ENCODE measurements at regions not wholly inside any gene's neighbourhood (a gene's known extent, or its start where the extent isn't known, plus 50 kb on each side); places are given as distances from the start of the nearest gene placed in this dataset.

DNA sequence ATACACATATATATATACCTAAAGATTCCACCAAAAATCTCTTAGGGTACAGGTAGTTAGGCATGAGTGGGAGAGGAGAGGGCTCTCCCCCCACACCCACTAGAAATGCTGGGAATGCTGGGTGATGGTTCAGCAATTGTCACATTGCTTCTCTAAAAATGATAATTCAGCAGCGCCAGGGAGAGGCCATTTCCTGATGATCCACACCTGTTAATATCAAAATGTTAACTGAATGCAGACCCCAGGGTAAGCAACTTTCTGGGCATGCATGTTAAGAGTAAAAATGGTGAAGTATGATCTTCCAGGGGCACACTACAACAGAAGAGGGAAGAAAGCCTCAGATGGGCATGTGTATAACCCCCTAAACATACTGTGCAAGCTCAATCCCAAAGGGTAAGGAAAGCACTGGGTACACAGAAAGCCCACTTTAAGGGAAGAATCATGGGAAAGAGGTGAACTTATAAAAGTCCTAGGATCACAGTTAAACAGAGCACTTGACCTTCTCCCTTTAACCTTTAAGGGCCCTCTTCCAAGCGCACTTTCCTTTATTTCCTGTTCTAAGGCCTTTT is 67.6 kb upstream of the GNAZ start:
- TF ChIP-seq, protein P1, sequence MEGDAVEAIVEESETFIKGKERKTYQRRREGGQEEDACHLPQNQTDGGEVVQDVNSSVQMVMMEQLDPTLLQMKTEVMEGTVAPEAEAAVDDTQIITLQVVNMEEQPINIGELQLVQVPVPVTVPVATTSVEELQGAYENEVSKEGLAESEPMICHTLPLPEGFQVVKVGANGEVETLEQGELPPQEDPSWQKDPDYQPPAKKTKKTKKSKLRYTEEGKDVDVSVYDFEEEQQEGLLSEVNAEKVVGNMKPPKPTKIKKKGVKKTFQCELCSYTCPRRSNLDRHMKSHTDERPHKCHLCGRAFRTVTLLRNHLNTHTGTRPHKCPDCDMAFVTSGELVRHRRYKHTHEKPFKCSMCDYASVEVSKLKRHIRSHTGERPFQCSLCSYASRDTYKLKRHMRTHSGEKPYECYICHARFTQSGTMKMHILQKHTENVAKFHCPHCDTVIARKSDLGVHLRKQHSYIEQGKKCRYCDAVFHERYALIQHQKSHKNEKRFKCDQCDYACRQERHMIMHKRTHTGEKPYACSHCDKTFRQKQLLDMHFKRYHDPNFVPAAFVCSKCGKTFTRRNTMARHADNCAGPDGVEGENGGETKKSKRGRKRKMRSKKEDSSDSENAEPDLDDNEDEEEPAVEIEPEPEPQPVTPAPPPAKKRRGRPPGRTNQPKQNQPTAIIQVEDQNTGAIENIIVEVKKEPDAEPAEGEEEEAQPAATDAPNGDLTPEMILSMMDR (IDR thresholded peaks at IDR 0.05; ENCODE audit: borderline replicate concordance, extremely low read depth, low read length, poor library complexity, severe bottlenecking) = no peak
- no peak for TF ChIP-seq EZH2 (IDR thresholded peaks at IDR 0.05; ENCODE audit: borderline replicate concordance, low read depth, low read length, severe bottlenecking)

All from DND-41 (cell line).